ENCODE measurements at regions not wholly inside any gene's neighbourhood (a gene's known extent, or its start where the extent isn't known, plus 50 kb on each side); places are given as distances from the start of the nearest gene placed in this dataset.
A peak's percentile ranks its signal among the peaks of the same experiment; 100 is the strongest.

DNA sequence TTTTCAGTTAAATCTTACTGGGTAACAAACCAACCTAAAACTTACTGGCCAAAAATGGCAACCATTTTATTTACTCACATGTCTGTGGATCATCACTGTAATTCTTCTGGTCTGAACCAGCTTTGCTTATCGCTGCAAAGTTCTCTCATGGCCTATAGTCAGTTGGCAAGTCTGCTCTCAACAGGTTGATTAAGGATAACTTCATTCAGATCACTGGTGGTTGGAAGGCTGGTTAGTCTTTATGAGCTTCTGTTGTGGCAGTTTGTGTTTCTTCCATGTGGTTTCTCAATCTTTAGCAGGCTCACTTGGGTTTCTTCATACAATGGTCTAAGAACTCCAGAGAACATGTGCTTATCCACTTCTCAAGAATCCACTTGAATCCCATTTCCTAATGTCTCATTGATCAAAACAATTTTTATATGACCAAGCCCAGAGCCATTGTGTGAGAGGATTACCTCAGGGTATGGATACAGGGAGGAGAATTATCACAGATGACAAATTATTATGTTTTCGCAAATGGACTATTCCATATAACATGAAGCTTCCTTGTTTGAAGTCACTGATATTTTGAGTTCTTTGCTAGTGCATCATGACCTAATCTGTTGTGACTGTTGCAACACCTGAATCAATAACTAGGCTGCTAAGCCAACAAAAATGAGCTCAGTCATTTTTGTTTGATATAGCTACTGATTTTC is 155.4 kb upstream of the BMP2 start:
- FAIRE-seq: no peak

DNA sequence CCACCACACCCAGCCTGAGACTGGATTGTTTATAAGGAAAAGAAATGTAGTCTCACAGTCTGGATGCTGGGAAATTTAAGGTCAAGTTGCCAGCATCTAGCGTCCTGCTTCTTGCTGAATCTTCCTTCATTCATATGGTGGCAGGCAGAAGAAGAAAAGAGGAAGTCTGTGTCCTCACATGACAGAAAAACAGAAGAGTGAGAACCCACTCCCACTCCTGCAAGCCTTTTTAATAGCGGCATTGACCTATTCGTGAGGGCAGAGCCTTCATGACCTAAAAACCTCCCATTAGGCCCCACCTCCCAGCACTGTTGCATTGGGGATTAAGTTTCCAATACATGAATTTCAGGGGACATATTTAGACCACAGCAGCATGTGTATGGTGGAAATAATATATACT is 160.8 kb upstream of the BMP2 start:
- FAIRE-seq: no peak

DNA sequence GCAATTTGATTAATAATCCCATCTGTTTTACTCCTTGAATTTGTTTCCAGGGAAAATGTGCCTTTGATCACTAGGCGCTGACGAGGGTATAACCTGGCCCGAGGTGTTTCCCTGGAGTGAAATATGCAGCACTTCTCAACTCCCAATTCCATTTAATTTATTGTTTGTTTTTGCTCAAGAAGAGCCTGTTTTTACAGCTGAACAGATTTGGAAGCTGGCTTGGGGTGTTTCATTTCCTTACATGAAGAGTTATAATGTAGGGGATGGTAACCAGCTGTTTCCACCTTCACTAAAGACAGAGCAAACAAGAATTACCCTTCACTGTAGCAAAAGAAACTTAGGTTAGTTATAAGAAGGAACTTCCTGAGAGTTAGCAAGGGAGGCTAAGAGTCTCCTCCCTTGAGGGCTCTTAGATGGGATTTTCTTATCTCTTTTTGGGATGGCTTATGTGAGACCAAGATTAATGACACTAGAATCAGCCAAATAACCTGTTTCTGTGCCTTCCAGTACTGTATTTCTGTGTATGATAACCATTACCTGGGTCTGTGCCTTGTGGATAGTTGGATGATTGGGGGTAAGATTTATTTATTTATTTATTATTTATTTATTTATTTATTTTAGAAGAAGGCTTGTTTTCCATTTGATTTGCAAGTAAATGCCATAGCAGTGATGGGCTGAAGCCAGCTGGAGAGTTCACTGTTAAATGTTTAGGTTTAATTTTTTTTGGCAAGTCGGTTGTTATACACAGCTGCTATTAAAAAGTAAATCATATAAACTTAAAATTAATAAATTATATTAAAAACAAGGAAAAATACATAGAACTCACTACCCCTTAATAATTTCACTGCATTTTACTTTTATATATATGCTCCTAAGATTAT is 162.2 kb upstream of the BMP2 start:
- FAIRE-seq: no peak

DNA sequence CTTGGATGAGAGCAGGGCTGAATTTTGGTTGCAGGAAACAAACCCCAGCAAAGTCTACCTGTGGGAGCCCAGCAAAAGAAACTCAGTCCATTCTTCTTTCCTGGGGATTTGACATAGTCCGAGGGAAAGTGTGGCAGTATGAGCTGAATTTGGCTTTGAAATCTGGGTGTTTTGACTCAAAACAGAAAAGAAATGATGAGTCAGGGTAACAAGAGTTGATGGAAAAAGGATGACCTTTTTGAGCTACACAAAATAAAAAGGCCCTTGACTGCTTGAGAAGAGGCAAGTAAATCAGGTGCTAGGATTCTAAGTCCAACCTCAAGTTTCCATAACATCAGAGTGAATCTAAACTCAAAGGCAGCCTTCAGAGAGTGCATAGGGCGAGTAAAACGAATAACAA is 163.3 kb upstream of the BMP2 start:
- FAIRE-seq: no peak

DNA sequence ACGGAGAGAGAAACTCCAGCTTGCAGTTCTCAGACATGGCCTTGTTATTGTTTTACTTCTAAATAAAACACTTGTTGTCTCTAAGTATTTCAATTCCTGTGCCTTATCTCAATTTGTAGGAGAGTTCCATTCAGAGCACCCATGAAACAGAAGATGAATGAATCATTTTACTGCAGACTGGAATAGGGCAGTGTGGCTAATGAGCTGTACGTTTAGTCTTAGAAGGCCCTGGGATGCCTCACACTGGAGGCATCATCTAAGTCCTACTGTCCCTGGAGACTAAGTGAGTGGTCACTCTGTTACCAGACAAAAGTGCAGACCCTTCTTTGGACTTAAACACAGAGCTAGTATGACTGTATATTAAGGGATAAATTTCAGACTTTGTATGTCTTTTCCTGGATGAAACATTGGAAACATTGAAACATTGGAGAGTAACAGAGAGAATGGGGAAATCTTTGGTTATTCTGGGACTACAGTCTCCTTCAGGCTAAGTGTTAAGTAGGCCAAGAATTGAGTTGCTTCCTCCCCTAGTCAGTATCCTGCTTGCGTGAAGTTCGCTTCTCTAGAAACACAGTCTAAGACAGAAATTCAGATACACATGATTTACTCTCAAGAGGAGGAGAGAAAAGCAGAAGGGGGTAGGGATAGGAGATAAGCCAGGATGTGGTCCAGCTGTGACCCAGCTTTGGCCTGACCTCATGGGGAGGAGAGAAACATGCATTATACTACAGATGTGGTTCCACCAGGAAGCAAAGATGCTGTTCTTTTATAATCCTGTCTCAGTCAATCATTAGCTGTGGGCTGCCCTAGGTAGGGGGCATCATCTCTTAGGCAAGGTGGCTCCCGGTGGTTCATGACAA is 167.4 kb upstream of the BMP2 start:
- FAIRE-seq: no peak

DNA sequence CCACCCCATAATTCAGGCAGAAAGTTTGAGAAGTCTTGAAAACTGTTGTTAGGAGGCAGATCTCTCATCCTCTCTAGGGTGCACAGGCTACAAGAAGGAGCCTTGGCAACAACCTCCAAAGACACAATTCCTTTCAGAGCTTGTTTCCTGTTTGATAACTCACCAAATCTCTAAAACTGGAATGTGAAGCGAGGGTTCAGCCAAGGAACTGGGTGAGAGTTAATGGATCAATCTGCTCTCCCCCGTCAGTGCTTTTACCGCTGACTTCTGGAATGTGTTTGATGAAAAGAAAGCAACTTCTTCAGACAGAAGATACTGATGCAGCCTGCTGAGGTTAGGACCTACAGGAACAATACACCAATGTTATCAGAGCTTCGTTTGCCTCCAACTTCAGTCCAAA is 171.8 kb upstream of the BMP2 start:
- no peak for FAIRE-seq

DNA sequence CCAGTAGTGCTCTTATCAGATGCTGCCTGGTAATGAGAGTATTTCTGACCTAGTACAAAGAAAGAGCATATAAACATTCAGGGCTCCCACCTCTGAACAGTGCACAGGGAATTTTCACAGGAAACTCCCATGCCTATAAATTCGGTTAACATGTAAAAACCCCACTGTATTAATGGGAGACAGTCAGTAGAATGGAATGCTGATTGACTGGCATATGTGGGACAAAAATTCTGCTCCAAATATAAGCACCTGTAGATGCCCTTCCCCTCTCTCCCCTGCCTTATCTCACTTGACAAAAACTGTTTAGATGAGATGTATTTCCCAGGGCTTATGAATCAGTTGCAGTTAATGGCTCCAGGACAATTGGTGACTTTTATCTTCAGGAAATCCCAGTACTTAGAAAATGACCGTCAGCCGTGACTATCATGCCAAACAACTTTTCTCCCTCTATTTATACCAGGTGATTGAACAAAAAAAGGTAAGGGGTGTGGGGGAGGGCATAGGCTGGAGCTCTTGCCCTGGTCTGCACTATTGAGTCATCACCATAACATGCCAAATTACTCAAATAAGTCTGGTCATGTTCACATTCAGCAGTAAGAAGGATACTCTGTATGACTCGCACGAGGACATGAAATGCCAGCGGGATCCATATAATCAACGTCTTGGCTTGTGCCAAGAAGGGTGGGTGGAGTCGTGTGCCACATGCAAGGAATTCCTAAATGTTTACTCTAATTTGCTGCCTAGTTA is 176.4 kb upstream of the BMP2 start:
- FAIRE-seq: no peak

DNA sequence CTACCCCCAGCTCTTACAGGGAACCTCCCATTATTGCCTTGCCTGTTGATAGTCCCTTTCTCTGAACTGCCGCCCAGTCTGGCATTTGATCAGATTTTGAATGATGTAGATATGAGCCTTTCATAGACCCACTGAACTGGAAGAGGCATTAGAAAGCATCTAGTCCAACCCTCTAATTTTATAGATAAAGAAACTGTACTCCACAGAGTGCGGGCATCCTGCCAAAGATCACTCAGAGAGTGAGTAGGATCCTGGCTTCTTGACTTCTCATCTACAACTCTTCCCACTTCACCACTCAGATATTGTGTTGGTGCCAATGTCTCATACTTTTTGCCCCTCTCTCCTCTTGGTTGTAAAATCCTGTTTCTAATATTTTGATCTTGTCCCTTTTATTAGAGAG is 179.2 kb upstream of the BMP2 start:
- FAIRE-seq: no peak

DNA sequence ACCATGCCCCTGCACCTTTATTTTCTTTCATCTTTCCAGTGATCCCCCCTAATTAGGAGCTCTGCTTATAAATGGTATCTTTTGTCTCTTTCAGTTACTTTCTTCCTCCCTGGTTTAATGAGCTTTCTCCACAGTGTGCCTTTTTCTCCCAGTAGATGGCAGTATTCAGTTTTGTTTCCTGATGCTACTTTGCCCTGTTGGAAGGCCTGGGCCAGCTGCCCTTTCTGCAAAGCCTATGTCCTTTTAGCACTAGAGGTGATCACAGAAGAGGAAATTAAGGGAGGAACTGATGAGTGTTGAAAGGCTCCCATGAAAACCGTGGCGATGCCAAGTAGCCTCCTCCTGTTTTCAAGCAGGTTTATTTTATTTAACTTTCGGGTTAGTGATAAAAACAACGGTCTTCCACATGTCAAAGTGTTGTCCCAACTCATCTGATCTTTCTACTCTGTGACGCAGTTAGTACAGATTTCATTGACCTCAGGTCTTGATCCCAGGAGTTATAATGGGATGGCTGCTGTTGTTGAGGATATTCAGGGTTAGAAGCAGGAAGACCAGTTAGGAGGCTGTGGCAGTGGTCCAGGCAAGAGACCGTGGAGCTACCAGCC is 184.2 kb upstream of the BMP2 start:
- FAIRE-seq: no peak

DNA sequence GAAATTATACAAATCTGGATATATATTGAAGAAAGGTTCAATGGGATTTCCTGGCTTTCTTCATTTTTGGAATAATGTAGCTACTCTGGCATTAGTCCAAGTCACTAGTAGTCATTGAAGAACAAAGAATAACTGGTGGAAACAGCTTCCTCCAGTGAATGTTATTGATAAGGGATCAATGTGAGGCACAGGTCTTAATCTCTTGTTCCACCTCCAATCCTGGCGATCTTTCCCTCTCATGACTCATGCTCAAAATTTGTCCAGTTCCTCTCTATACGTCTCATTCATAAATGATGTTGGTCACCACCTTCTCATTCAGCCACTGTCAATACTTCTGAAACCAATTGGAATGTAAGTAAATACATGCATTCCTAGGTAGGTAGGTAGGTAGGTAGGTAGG is 185.0 kb upstream of the BMP2 start:
- no peak for FAIRE-seq

DNA sequence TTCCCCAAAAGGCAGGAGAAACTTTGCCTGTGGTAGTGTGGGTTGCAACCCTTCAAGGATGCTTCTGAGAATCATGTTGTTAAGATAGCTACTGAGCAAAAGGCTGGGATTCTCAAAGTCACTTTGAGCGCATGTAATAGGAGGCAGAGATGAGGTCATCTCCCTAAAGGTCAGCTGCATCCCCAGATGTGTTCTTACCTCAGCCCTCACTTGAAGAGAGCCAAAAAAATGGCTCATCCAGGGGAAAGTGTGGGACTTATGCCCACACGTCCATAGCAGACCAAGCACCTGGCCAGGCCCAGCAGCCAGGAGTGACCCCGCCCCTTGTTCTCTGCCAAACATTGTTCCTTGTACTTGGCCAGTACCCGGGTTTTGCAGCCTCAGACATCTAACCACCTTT is 187.0 kb upstream of the BMP2 start:
- no peak for FAIRE-seq

DNA sequence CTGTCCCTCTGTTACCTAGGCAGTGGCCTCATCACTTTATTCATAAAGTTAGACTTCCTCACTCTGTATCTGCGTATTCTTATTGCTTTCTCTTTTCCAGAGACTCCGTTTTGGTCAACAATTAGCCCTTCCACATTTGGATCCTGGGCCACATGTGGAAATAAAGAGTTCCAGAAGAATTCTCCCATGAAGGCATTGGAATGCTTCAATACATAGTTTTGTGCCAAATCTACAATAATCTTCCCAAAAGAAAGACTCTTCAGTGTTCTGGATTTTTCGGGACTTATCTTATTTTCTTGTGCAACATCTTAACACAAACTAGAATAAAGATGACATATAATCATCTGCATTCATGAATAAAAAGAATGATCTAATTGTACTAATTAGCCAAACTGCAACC is 187.7 kb upstream of the BMP2 start:
- FAIRE-seq: no peak

DNA sequence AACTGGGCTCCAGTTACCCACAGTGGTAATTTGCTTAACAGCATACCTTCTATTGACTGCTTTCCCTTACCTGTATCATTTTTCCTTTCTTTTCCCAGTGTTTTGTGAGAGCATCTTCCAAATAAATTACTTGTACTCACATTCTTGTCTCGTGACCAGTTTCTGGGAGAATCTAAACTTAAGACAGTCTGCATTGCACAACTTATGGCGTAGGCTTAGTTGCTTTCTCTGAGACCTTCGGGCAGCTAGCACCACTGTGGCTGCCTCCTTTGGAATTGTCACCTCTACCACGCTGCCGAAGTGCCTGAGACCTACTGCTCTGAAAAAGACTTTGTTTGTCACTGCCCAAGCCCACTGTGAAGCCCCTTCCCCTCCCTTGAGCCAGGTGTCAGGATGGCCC is 188.1 kb upstream of the BMP2 start:
- FAIRE-seq: no peak

DNA sequence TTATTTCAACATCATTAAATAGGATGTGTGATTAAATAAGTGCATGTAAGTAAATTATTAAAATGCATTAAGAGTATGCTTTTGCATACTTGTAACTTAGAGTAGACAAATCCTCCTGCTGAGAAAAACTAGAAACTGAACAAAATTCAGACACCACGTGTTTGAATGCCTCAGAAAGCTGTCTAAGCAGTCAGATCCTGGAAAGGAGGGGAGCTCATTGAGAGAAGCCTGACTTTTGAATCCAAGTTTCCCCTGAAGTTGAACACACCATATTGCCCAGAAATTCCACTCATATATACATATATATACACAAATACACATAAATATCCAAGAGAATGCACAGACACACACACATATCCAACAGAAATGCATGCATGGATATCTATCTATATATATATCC is 190.0 kb upstream of the BMP2 start:
- FAIRE-seq: no peak

DNA sequence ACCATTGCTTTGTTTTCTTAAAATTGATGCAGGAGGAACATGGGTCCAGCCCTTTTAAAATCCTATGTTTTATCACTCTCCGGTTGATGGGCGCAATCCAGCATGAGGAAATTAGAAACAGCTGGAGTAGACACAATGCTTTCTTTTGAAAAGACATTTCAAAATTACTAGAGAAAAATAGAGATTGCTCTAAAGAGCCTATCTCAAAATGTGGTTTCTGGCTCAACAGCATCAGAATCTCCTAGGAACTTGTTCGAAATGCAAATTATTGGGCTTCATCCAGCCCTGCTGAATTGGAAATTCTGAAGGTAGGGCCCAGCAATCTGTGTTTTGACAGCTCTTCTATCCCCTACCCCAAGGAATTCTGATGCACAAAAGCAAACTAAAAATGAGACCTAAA is 190.8 kb upstream of the BMP2 start:
- peak; percentile 29 for FAIRE-seq

DNA sequence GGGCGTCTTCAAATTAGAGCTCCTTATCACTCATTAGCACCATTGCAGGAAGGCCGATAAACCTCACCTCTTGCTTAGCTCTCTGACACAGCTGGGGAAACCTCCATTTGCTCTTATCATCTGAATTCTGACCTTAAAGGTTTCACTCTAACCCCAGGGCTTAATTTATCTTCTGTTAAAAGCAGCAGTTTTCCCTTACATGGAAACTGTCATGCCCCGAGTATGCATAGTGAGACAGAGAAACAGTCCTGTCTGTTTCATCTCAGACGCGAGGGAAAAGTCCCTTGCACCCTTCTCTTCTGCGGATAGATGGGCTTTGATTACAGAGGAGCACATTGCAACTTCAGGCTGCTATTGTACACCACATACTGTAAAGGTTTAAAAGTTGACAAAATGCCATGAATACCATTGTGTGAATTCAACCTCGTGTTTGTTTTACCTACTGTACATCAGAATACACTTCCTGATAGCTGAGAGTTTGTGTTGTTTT is 191.5 kb upstream of the BMP2 start:
- FAIRE-seq: no peak

DNA sequence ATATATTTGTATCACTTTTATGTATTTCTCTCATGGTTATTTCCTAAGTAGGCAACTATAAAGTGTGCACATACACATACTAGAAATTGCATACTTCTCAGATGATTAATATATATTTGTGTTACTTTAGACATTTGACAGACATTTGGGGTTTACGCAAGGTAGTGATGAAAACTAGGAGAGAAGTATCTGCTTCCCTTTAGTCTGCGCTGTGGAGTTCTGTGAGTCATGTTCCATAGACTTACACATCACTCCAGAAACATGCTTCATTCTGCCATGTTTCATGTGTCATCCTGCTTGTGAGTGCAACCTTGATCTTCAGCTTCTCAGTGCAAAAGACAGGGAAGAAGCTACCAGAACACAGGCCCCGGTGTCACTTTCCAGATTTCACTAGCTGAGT is 200.7 kb upstream of the BMP2 start:
- no peak for FAIRE-seq

DNA sequence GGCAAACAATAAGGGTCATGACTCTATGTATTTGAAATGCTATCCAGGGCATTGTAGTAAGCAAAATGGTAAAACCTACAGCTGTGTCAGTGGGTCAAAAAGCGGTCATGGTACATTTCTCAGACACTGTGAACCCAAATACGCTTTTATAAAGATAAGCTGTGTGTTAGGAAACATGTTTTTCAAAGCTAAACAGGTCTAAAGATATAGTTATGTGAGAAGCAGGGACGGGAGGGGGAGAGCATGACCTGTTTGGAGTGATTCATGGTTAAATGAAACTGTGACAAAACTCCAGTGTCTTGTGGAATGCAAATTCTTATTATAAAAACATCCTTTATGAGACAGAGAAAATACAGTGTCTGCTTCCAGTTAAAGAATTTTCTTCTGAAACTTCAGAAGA is 205.4 kb upstream of the BMP2 start:
- no peak for FAIRE-seq

DNA sequence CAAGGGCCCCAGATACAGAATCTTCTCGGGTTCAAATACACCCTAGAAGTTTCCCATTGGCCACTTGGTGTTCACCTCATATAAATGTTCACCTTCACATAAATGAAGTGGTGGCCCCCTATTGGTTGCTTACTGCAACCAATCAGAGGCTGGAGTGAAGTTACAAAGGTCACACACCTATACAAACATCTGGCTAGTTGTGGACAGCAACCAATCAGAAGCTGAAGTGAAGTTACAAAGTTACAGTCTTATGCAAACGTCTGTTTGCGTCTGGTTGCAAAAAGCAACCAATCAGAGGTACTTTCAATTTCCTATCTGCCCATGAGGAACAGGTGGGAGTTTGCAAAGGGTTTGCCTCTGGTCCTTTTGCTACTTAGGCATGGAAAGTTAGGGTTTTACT is 206.5 kb upstream of the BMP2 start:
- no peak for FAIRE-seq

DNA sequence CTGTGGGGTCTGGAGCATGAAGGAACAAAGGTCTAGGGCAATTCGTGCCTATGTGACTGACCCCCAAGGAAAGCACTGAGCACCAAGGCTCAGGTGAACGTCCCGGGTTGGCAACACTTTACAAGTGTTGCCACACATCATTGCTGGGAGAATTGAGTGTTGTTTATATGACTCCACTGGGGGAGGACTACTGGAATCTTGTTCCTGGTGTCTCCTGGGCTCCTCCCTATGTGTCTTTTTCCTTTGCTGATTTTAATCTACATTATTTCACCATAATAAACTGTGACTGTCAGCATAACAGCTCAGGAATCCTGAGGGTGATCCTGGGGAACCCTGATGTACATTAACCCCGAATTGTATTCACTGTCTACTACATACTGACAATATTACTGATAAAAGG is 207.7 kb upstream of the BMP2 start:
- no peak for FAIRE-seq

DNA sequence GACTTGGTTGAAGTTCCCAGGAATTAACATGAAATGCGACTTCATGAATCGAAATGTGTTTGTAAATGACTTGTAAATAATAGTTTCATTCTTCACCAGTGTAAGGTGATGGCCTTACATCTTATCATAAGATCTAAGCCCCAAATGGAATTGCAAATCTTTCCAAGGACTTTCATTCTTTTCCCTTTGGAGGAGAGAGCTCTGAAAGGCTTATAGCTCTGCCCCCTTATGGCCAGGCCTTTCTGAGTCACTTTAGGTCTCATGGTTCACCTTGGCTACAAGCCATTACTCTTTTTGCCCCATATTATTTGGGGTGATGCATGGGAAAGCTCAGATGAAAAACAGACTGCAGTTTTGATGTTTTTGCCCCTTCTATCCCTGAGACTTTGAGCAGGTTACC is 209.1 kb upstream of the BMP2 start:
- no peak for FAIRE-seq

Data from endometrium (tissue), 2 donors.